Endothelial cell of umbilical vein (primary cell): ENCODE measurements at regions not wholly inside any gene's neighbourhood (a gene's known extent, or its start where the extent isn't known, plus 50 kb on each side); places are given as distances from the start of the nearest gene placed in this dataset.

Source experiments
- BruUV-seq: library from RNA; stranded (reverse); fragments of 400-500 nt; replicated peaks from 2 replicates; lab custom pipeline; 2021; lab: Mats Ljungman, UMichigan
- CTCF ChIA-PET: fragments of 300-600, 350-600 bp; sonication (Branson Sonifier 250); formaldehyde crosslinking; loops from one replicate; lab custom pipeline; 2021; ENCODE audit warnings: antibody characterized with exemption, inconsistent platforms; lab: Charles Lee
- POLR2A ChIA-PET: fragments of 300-600, 350-600 bp; sonication (Branson Sonifier 250); formaldehyde crosslinking; loops from one replicate; lab custom pipeline; 2021; ENCODE audit warnings: antibody characterized with exemption, inconsistent platforms; lab: Charles Lee
- DNase-seq: peaks from one replicate; pipeline ENCODE4 v3.0.0-alpha.2; 2011; ENCODE audit warnings: low read depth, low spot score
- FAIRE-seq: peaks from 2 replicates; lab custom pipeline; 2011; peaks lifted over from hg19 to GRCh38; lab: Jason Lieb, UNC
- H2AFZ ChIP-seq: 2 replicates; pipeline ENCODE4 v1.6.0; 2012; ENCODE audit warnings: low read depth, low read length, control low read depth, inconsistent platforms
- H3K27ac ChIP-seq: 2 replicates; pipeline ENCODE4 v1.5.1; 2011; ENCODE audit warnings: low read depth, mild to moderate bottlenecking, control low read depth, low read length, moderate library complexity; ENCODE audit not compliant: insufficient read depth
- H3K27me3 ChIP-seq, 2 experiments: 2 replicates each; pipeline versions ENCODE4 v1.6.0 to v1.6.1; 2011; ENCODE audit warnings: low read length in 2 of 2, mixed read lengths in 1 of 2; ENCODE audit not compliant: control insufficient read depth in 2 of 2, insufficient read depth in 2 of 2
- H3K36me3 ChIP-seq, 2 experiments: 2 replicates in 1 of 2; 3 replicates in 1 of 2; pipeline ENCODE4 v1.5.1; 2011; ENCODE audit warnings: low read length in 2 of 2, mild to moderate bottlenecking in 1 of 2, moderate library complexity in 1 of 2; ENCODE audit not compliant: control insufficient read depth in 2 of 2, insufficient read depth in 2 of 2; ENCODE audit errors: extremely low read depth in 1 of 2
- H3K4me1 ChIP-seq: 3 replicates; pipeline ENCODE4 v1.5.1; 2011; ENCODE audit warnings: mild to moderate bottlenecking, low read length; ENCODE audit not compliant: control insufficient read depth, insufficient read depth; ENCODE audit errors: extremely low read depth
- H3K4me2 ChIP-seq: 2 replicates; pipeline ENCODE4 v1.6.1; 2011; ENCODE audit warnings: low read length, control low read depth, mixed read lengths; ENCODE audit not compliant: insufficient read depth
- H3K4me3 ChIP-seq, 3 experiments: fragments of 200-600 bp in 1 of 3; sonication (generic), shearing (Covaris generic) in 1 of 3; replicated peaks in 1 of 3; 2 replicates each; pipeline ENCODE4 v1.5.1; 2011 to 2016; ENCODE audit warnings: control low read depth in 3 of 3, low read length in 3 of 3, mild to moderate bottlenecking in 2 of 3, inconsistent platforms in 1 of 3, low read depth in 1 of 3, moderate library complexity in 1 of 3; ENCODE audit not compliant: insufficient read depth in 1 of 3
- H3K79me2 ChIP-seq: 2 replicates; pipeline ENCODE4 v1.6.0; 2012; ENCODE audit warnings: low read length, inconsistent platforms; ENCODE audit not compliant: control insufficient read depth, insufficient read depth
- H3K9ac ChIP-seq: replicated peaks from 2 replicates; pipeline ENCODE3; 2011; ENCODE audit warnings: low read length, control low read depth; ENCODE audit not compliant: insufficient read depth; ENCODE audit errors: extremely low read depth
- H3K9me1 ChIP-seq: replicated peaks from 3 replicates; pipeline ENCODE4 v1.6.0; 2011; ENCODE audit warnings: mild to moderate bottlenecking, low read length; ENCODE audit not compliant: control insufficient read depth, insufficient read depth; ENCODE audit errors: extremely low read depth
- H3K9me3 ChIP-seq: replicated peaks from 2 replicates; pipeline ENCODE4 v1.5.1; 2012; ENCODE audit warnings: low read length, inconsistent platforms; ENCODE audit not compliant: control insufficient read depth, insufficient read depth
- H4K20me1 ChIP-seq: replicated peaks from 2 replicates; pipeline ENCODE3; 2011; ENCODE audit warnings: mild to moderate bottlenecking, low read length; ENCODE audit not compliant: control insufficient read depth, insufficient read depth; ENCODE audit errors: extremely low read depth
- CTCF ChIP-seq, 2 donors: IDR thresholded peaks; 1 replicate in 1 of 2; 2 replicates in 1 of 2; pipeline ENCODE4 v1.5.1; 2011; ENCODE audit warnings: low read length in 2 of 2, mild to moderate bottlenecking in 2 of 2, moderate library complexity in 2 of 2, control low read depth in 1 of 2, inconsistent platforms in 1 of 2, low read depth in 1 of 2; ENCODE audit not compliant: insufficient read depth in 1 of 2; ENCODE audit errors: extremely low read depth in 1 of 2
- EZH2 ChIP-seq: IDR thresholded peaks from 2 replicates; pipeline ENCODE4 v1.6.1; 2012; ENCODE audit warnings: borderline replicate concordance, low read depth, mild to moderate bottlenecking, moderate library complexity, low read length, inconsistent platforms; ENCODE audit not compliant: severe bottlenecking
- FOS ChIP-seq: IDR thresholded peaks from 2 replicates; pipeline ENCODE4 v1.6.1; 2011; ENCODE audit warnings: mild to moderate bottlenecking, low read length, moderate library complexity, borderline replicate concordance; ENCODE audit not compliant: insufficient read depth
- GATA2 ChIP-seq: IDR thresholded peaks from 2 replicates; pipeline ENCODE4 v1.7.0; 2011; ENCODE audit warnings: low read depth, mild to moderate bottlenecking, moderate library complexity, mixed read lengths, low read length; ENCODE audit not compliant: insufficient read length, insufficient read depth
- JUN ChIP-seq: IDR thresholded peaks from 2 replicates; pipeline ENCODE4 v1.6.1; 2011; ENCODE audit warnings: borderline replicate concordance, low read depth; ENCODE audit not compliant: insufficient read length, insufficient read depth
- MAX ChIP-seq: IDR thresholded peaks from 2 replicates; pipeline ENCODE4 v1.6.1; 2011; ENCODE audit not compliant: insufficient read depth, insufficient read length
- dilution Hi-C: fragments of 300-500 bp; cut with MboI; formaldehyde crosslinking; loops from one replicate; pipeline ENCODE4 v1.15.0; 2019; ENCODE audit warnings: low sequenced_read_pairs; ENCODE audit not compliant: extremely low pct_ligation_motif_present
- intact Hi-C: fragments of 100-400 bp; cut with micrococcal nuclease; formaldehyde crosslinking; loops from one replicate; pipeline ENCODE4 v1.10.0; 2022

- H3K9me1 ChIP-seq, result no peaks in the 10 kb centered on the region
- CTCF ChIA-PET, result no interaction called here
- H3K4me3 ChIP-seq, result no peak overlapping the region
- intact Hi-C loops, result no loop called here
- no peaks in the 10 kb centered on the region for H3K79me2 ChIP-seq
- POLR2A ChIA-PET, result no interaction called here
- no peak for FAIRE-seq
- dilution Hi-C loops, result no loop called here
- BruUV-seq, result no TSS peak
- no peak overlapping the region for H3K27ac ChIP-seq
- TF ChIP-seq JUN (no peak), MAX (no peak), EZH2 (no peak), CTCF (IDR thresholded peaks at IDR 0.05; ENCODE audit: extremely low read depth in 1 of 2, insufficient read depth in 1 of 2, low read depth in 1 of 2, low read length in 2 of 2) (no peak), FOS (no peak), GATA2 (no peak)
- no peak overlapping the region for H2AFZ ChIP-seq
- no peak overlapping the region for H3K9ac ChIP-seq
- no peaks in the 10 kb centered on the region for H3K36me3 ChIP-seq
- no peaks in the 10 kb centered on the region for H3K27me3 ChIP-seq
- DNase-seq, result no peak
- H3K9me3 ChIP-seq, result no peaks in the 10 kb centered on the region
- H3K4me1 ChIP-seq, result no peaks in the 10 kb centered on the region
- H3K4me2 ChIP-seq, result no peak overlapping the region
- no peaks in the 10 kb centered on the region for H4K20me1 ChIP-seq
These were observed 575.5 kb downstream of the SOX6 start for GRCh38 chr11:15780837-15781236.
